ENCODE measurements at regions not wholly inside any gene's neighbourhood (a gene's known extent, or its start where the extent isn't known, plus 50 kb on each side); places are given as distances from the start of the nearest gene placed in this dataset.

GRCh38 chr10:8485032-8485431 lies 430.5 kb downstream of the GATA3 start:
- Histone ChIP-seq H3K27ac (ENCODE audit: low read depth in 1 of 2, low read length in 2 of 2) (no peak overlapping the region), H3K4me1 (ENCODE audit: control insufficient read depth in 4 of 4, insufficient read depth in 4 of 4, low read length in 3 of 4) (no peaks in the 10 kb centered on the region), H3K27me3 (ENCODE audit: control insufficient read depth in 4 of 4, insufficient read depth in 4 of 4, low read length in 3 of 4) (peaks cover 0 to 4% (median 0%) of the 10 kb centered on the region in 4 donors), H3K9me3 (ENCODE audit: control insufficient read depth in 4 of 4, low read length in 3 of 4) (peaks cover 0 to 1% (median 0%) of the 10 kb centered on the region in 4 donors), H3K9ac (ENCODE audit: low read depth in 1 of 2, low read length in 2 of 2) (no peak overlapping the region), H3K4me3 (ENCODE audit: low read depth in 1 of 3, low read length in 3 of 3) (no peak overlapping the region), H3K36me3 (ENCODE audit: control insufficient read depth in 4 of 4, insufficient read depth in 3 of 4, low read depth in 1 of 4, low read length in 3 of 4) (no peaks in the 10 kb centered on the region)
- TF ChIP-seq ZBTB33 (IDR thresholded peaks at IDR 0.05) (no peak), HNF4A (conservative IDR thresholded peaks at IDR 0.05) (no peak), NR2F2 (IDR thresholded peaks at IDR 0.05) (no peak), MAX (IDR thresholded peaks at IDR 0.05) (no peak), FOXA1 (IDR thresholded peaks at IDR 0.05) (no peak), YY1 (IDR thresholded peaks at IDR 0.05) (no peak), EGR1 (IDR thresholded peaks at IDR 0.05; ENCODE audit: low read depth in 2 of 2) (no peak), GABPA (IDR thresholded peaks at IDR 0.05 in 1 of 2, conservative IDR thresholded peaks at IDR 0.05 in 1 of 2) (no peak), REST (IDR thresholded peaks at IDR 0.05) (no peak), TAF1 (conservative IDR thresholded peaks at IDR 0.05) (no peak), ATF3 (IDR thresholded peaks at IDR 0.05) (no peak), JUND (IDR thresholded peaks at IDR 0.05) (no peak), SP1 (IDR thresholded peaks at IDR 0.05) (no peak), RAD21 (IDR thresholded peaks at IDR 0.05) (no peak), CTCF (IDR thresholded peaks at IDR 0.05; ENCODE audit: low read depth, low read length, missing input control) (no peak), FOXA2 (IDR thresholded peaks at IDR 0.05) (no peak)
- 69% methylated on average over 6 of the region's 6 CpGs for WGBS
- no peak for DNase-seq (ENCODE audit: low spot score)

GRCh38 chr10:8487346-8487745 lies 432.9 kb downstream of the GATA3 start:
- DNase-seq (ENCODE audit: low spot score), result no peak
- Histone ChIP-seq H3K9me3 (ENCODE audit: control insufficient read depth in 4 of 4, low read length in 3 of 4) (no peaks in the 10 kb centered on the region), H3K4me1 (ENCODE audit: control insufficient read depth in 4 of 4, insufficient read depth in 4 of 4, low read length in 3 of 4) (no peaks in the 10 kb centered on the region), H3K27ac (ENCODE audit: low read depth in 1 of 2, low read length in 2 of 2) (no peak overlapping the region), H3K4me3 (ENCODE audit: low read depth in 1 of 3, low read length in 3 of 3) (no peak overlapping the region), H3K27me3 (ENCODE audit: control insufficient read depth in 4 of 4, insufficient read depth in 4 of 4, low read length in 3 of 4) (peaks cover 0 to 4% (median 0%) of the 10 kb centered on the region in 4 donors), H3K9ac (ENCODE audit: low read depth in 1 of 2, low read length in 2 of 2) (no peak overlapping the region), H3K36me3 (ENCODE audit: control insufficient read depth in 4 of 4, insufficient read depth in 3 of 4, low read depth in 1 of 4, low read length in 3 of 4) (no peaks in the 10 kb centered on the region)
- 81% methylated on average over 7 of the region's 7 CpGs for WGBS
- TF ChIP-seq ATF3 (IDR thresholded peaks at IDR 0.05), result no peak
- no peak for TF ChIP-seq REST (IDR thresholded peaks at IDR 0.05)
- no peak for TF ChIP-seq RXRA (IDR thresholded peaks at IDR 0.05)
- TF ChIP-seq FOXA1 (IDR thresholded peaks at IDR 0.05), result no peak
- no peak for TF ChIP-seq YY1 (IDR thresholded peaks at IDR 0.05)
- no peak for TF ChIP-seq JUND (IDR thresholded peaks at IDR 0.05)
- TF ChIP-seq NR2F2 (IDR thresholded peaks at IDR 0.05), result no peak
- no peak for TF ChIP-seq GABPA (IDR thresholded peaks at IDR 0.05 in 1 of 2, conservative IDR thresholded peaks at IDR 0.05 in 1 of 2)
- no peak for TF ChIP-seq SP1 (IDR thresholded peaks at IDR 0.05)
- no peak for TF ChIP-seq EGR1 (IDR thresholded peaks at IDR 0.05; ENCODE audit: low read depth in 2 of 2)
- TF ChIP-seq HNF4G (IDR thresholded peaks at IDR 0.05), result no peak
- TF ChIP-seq CTCF (IDR thresholded peaks at IDR 0.05; ENCODE audit: low read depth, low read length, missing input control), result no peak
